Duodenal mucosa (tissue), 2 donors: ENCODE measurements at regions not wholly inside any gene's neighbourhood (a gene's known extent, or its start where the extent isn't known, plus 50 kb on each side); places are given as distances from the start of the nearest gene placed in this dataset.
"Not testable (repeated sequence)": the region's sequence is repeated elsewhere in the genome, so short reads cannot be mapped to it uniquely, and the experiment has no call there.

Source experiments
- H3K27ac ChIP-seq: one replicate; pipeline ENCODE4 v1.7.0; 2013; ENCODE audit warnings: low read depth, low read length
- H3K27me3 ChIP-seq, 2 donors: one replicate each; pipeline ENCODE4 v1.7.0; 2013; ENCODE audit warnings: low read length in 2 of 2, control low read depth in 1 of 2; ENCODE audit not compliant: insufficient read depth in 2 of 2, control insufficient read depth in 1 of 2
- H3K36me3 ChIP-seq, 2 donors: one replicate each; pipeline ENCODE4 v1.7.0; 2013; ENCODE audit warnings: low read length in 2 of 2, control low read depth in 1 of 2; ENCODE audit not compliant: insufficient read depth in 2 of 2, control insufficient read depth in 1 of 2
- H3K4me1 ChIP-seq, 2 donors: one replicate each; pipeline ENCODE4 v1.7.0; 2013; ENCODE audit warnings: low read length in 2 of 2, control low read depth in 1 of 2; ENCODE audit not compliant: insufficient read depth in 2 of 2, control insufficient read depth in 1 of 2
- H3K4me3 ChIP-seq, 2 donors: one replicate each; pipeline ENCODE4 v1.7.0; 2013; ENCODE audit warnings: low read length in 2 of 2, low read depth in 1 of 2
- H3K9ac ChIP-seq, 2 donors: one replicate each; pipeline ENCODE4 v1.7.0; 2013; ENCODE audit warnings: low read length in 2 of 2, low read depth in 1 of 2
- H3K9me3 ChIP-seq, 2 donors: one replicate each; pipeline ENCODE4 v1.7.0; 2013; ENCODE audit warnings: low read length in 2 of 2, control low read depth in 1 of 2; ENCODE audit not compliant: control insufficient read depth in 1 of 2

GRCh38 chr14:28196878-28197277 is 569.7 kb upstream of the FOXG1 start:
- Histone ChIP-seq H3K4me1 (no peaks in the 10 kb centered on the region), H3K36me3 (no peaks in the 10 kb centered on the region), H3K27me3 (no peaks in the 10 kb centered on the region), H3K9ac (no peak overlapping the region), H3K9me3 (peaks cover 0 to 5% of the 10 kb centered on the region in 2 donors), H3K4me3 (no peak overlapping the region), H3K27ac (no peak overlapping the region)

- Histone ChIP-seq H3K9ac (no peak overlapping the region), H3K4me1 (no peaks in the 10 kb centered on the region), H3K27ac (no peak overlapping the region)
Observed at GRCh38 chr14:28220391-28220790, 546.2 kb upstream of the FOXG1 start.

GRCh38 chr14:28240909-28241308 is 525.7 kb upstream of the FOXG1 start:
- Histone ChIP-seq H3K27me3 (no peaks in the 10 kb centered on the region), H3K9me3 (peaks cover 7 to 13% of the 10 kb centered on the region in 2 donors), H3K4me1 (no peaks in the 10 kb centered on the region), H3K9ac (no peak overlapping the region), H3K36me3 (no peaks in the 10 kb centered on the region), H3K27ac (no peak overlapping the region), H3K4me3 (no peak overlapping the region)

More at GRCh38 chr14:28220391-28220790, 546.2 kb upstream of the FOXG1 start:
- no peak overlapping the region for H3K4me3 ChIP-seq
- no peaks in the 10 kb centered on the region for H3K27me3 ChIP-seq
- H3K36me3 ChIP-seq, result no peaks in the 10 kb centered on the region
- H3K9me3 ChIP-seq, result peaks cover 10 to 17% of the 10 kb centered on the region in 2 donors

- Histone ChIP-seq H3K27ac (no peak overlapping the region), H3K27me3 (no peaks in the 10 kb centered on the region), H3K4me3 (no peak overlapping the region), H3K36me3 (no peaks in the 10 kb centered on the region), H3K4me1 (no peaks in the 10 kb centered on the region), H3K9ac (no peak overlapping the region), H3K9me3 (peaks cover 4 to 7% of the 10 kb centered on the region in 2 donors)
Observed at GRCh38 chr14:28242895-28243294, 523.7 kb upstream of the FOXG1 start.

GRCh38 chr14:28243600-28243999 is 523.0 kb upstream of the FOXG1 start:
- Histone ChIP-seq H3K27ac (no peak overlapping the region), H3K9me3 (peaks cover 7 to 9% of the 10 kb centered on the region in 2 donors), H3K27me3 (no peaks in the 10 kb centered on the region), H3K4me3 (no peak overlapping the region), H3K36me3 (no peaks in the 10 kb centered on the region), H3K9ac (no peak overlapping the region), H3K4me1 (no peaks in the 10 kb centered on the region)

GRCh38 chr14:28245216-28245615 is 521.4 kb upstream of the FOXG1 start:
- no peak overlapping the region for H3K27ac ChIP-seq
- no peak overlapping the region for H3K9ac ChIP-seq

GRCh38 chr14:28247491-28247890 is 519.1 kb upstream of the FOXG1 start:
- no peaks in the 10 kb centered on the region for H3K4me1 ChIP-seq
- peaks cover 12 to 25% of the 10 kb centered on the region in 2 donors for H3K9me3 ChIP-seq
- no peak overlapping the region for H3K4me3 ChIP-seq
- H3K36me3 ChIP-seq, result no peaks in the 10 kb centered on the region
- H3K27ac ChIP-seq, result no peak overlapping the region
- no peaks in the 10 kb centered on the region for H3K27me3 ChIP-seq
- no peak overlapping the region for H3K9ac ChIP-seq

More at GRCh38 chr14:28245216-28245615, 521.4 kb upstream of the FOXG1 start:
- Histone ChIP-seq H3K36me3 (no peaks in the 10 kb centered on the region), H3K9me3 (peaks cover 7 to 17% of the 10 kb centered on the region in 2 donors), H3K27me3 (no peaks in the 10 kb centered on the region), H3K4me1 (no peaks in the 10 kb centered on the region), H3K4me3 (no peak overlapping the region)

GRCh38 chr14:28252124-28252523 is 514.5 kb upstream of the FOXG1 start:
- H3K9ac ChIP-seq, H3K4me1 ChIP-seq, H3K27ac ChIP-seq, H3K36me3 ChIP-seq, H3K27me3 ChIP-seq, H3K4me3 ChIP-seq: not testable (repeated sequence)
- H3K9me3 ChIP-seq, result peaks cover 22 to 31% of the 10 kb centered on the region in 2 donors

GRCh38 chr14:28254768-28255167 is 511.8 kb upstream of the FOXG1 start:
- Histone ChIP-seq H3K27ac (no peak overlapping the region), H3K4me1 (no peaks in the 10 kb centered on the region), H3K27me3 (no peaks in the 10 kb centered on the region), H3K36me3 (no peaks in the 10 kb centered on the region), H3K9me3 (peaks cover 18 to 19% of the 10 kb centered on the region in 2 donors), H3K9ac (no peak overlapping the region), H3K4me3 (no peak overlapping the region)

- H3K4me3 ChIP-seq, result no peak overlapping the region
- no peaks in the 10 kb centered on the region for H3K36me3 ChIP-seq
- H3K9ac ChIP-seq, result no peak overlapping the region
- H3K27ac ChIP-seq, result no peak overlapping the region
- H3K4me1 ChIP-seq, result no peaks in the 10 kb centered on the region
- H3K27me3 ChIP-seq, result no peaks in the 10 kb centered on the region
- H3K9me3 ChIP-seq, result peaks cover 15 to 39% of the 10 kb centered on the region in 2 donors
Observed at GRCh38 chr14:28264306-28264705, 502.3 kb upstream of the FOXG1 start.

- no peaks in the 10 kb centered on the region for H3K4me1 ChIP-seq
- H3K36me3 ChIP-seq, result no peaks in the 10 kb centered on the region
- peaks cover 4 to 17% of the 10 kb centered on the region in 2 donors for H3K9me3 ChIP-seq
- no peak overlapping the region for H3K27ac ChIP-seq
- H3K4me3 ChIP-seq, result no peak overlapping the region
- H3K9ac ChIP-seq, result no peak overlapping the region
- no peaks in the 10 kb centered on the region for H3K27me3 ChIP-seq
Observed at GRCh38 chr14:28272270-28272669, 494.3 kb upstream of the FOXG1 start.
